HG03457 (cell line): ENCODE measurements at regions not wholly inside any gene's neighbourhood (a gene's known extent, or its start where the extent isn't known, plus 50 kb on each side); places are given as distances from the start of the nearest gene placed in this dataset.
"Not testable (repeated sequence)": the region's sequence is repeated elsewhere in the genome, so short reads cannot be mapped to it uniquely, and the experiment has no call there.

ENCODE experiments used
- ATAC-seq: cut with Tn5 transposase; IDR thresholded peaks from one replicate; pipeline ENCODE4 v1.9.1; 2021; ENCODE audit warnings: moderate number of reproducible peaks; ENCODE audit not compliant: unreplicated experiment

GRCh38 chr14:105941226-105942166 lies 415.1 kb downstream of the TMEM121 start:
- ATAC-seq = no peak

GRCh38 chr14:105942725-105943124 lies 416.3 kb downstream of the TMEM121 start:
- ATAC-seq = not testable (repeated sequence)

GRCh38 chr14:105943973-105944602 lies 417.7 kb downstream of the TMEM121 start:
- no peak for ATAC-seq

- no peak for ATAC-seq
Measured at GRCh38 chr14:105944632-105945610, 418.5 kb downstream of the TMEM121 start.

- no peak for ATAC-seq
Measured at GRCh38 chr14:105945896-105946295, 419.5 kb downstream of the TMEM121 start.

- ATAC-seq = no peak
Measured at GRCh38 chr14:105947599-105947998, 421.2 kb downstream of the TMEM121 start.

- not testable (repeated sequence) for ATAC-seq
Measured at GRCh38 chr14:105948955-105949354, 422.6 kb downstream of the TMEM121 start.

- ATAC-seq = not testable (repeated sequence)
Measured at GRCh38 chr14:105950364-105950892, 424.0 kb downstream of the TMEM121 start.

- ATAC-seq = no peak
Measured at GRCh38 chr14:105951399-105951798, 425.0 kb downstream of the TMEM121 start.

GRCh38 chr14:105952222-105952621 lies 425.8 kb downstream of the TMEM121 start:
- ATAC-seq = no peak

- ATAC-seq = no peak
Measured at GRCh38 chr14:105952826-105953225, 426.4 kb downstream of the TMEM121 start.

- not testable (repeated sequence) for ATAC-seq
Measured at GRCh38 chr14:105961625-105962024, 435.2 kb downstream of the TMEM121 start.

- no peak for ATAC-seq
Measured at GRCh38 chr14:105962532-105962931, 436.1 kb downstream of the TMEM121 start.

GRCh38 chr14:105968291-105968690 lies 441.9 kb downstream of the TMEM121 start:
- no peak for ATAC-seq

- ATAC-seq = not testable (repeated sequence)
Measured at GRCh38 chr14:105969026-105969425, 442.6 kb downstream of the TMEM121 start.

- not testable (repeated sequence) for ATAC-seq
Measured at GRCh38 chr14:105970821-105971220, 444.4 kb downstream of the TMEM121 start.

- no peak for ATAC-seq
Measured at GRCh38 chr14:105971593-105972500, 445.5 kb downstream of the TMEM121 start.

GRCh38 chr14:105974902-105975301 lies 448.5 kb downstream of the TMEM121 start:
- no peak for ATAC-seq

GRCh38 chr14:105978618-105979295 lies 452.4 kb downstream of the TMEM121 start:
- no peak for ATAC-seq
